Tibial artery (tissue), 4 donors: ENCODE measurements at regions not wholly inside any gene's neighbourhood (a gene's known extent, or its start where the extent isn't known, plus 50 kb on each side); places are given as distances from the start of the nearest gene placed in this dataset.

Source experiments
- DNase-seq, 2 donors: peaks; one replicate each; pipeline ENCODE4 v3.0.0-alpha.2; 2019
- H3K27ac ChIP-seq, 2 donors: fragments of 200-600 bp; sonication (generic) in 1 of 2; 1 replicate in 1 of 2; 2 replicates in 1 of 2; pipeline ENCODE4 v1.5.1; 2018 to 2019; ENCODE audit warnings: mild to moderate bottlenecking in 1 of 2
- H3K27me3 ChIP-seq, 2 donors: fragments of 200-600 bp; sonication (generic) in 1 of 2; one replicate each; pipeline versions ENCODE4 v1.5.1 to v1.6.0; 2016 to 2019
- H3K36me3 ChIP-seq, 3 donors: fragments of 200-600 bp; sonication (generic) in 2 of 3; one replicate each; pipeline ENCODE4 v1.5.1; 2016 to 2019; ENCODE audit warnings: mild to moderate bottlenecking in 2 of 3
- H3K4me1 ChIP-seq, 4 donors: fragments of 200-600 bp; sonication (generic) in 2 of 4; 1 replicate in 3 of 4; 2 replicates in 1 of 4; pipeline ENCODE4 v1.5.1; 2016 to 2019
- H3K4me3 ChIP-seq, 2 donors: fragments of 200-600 bp; sonication (generic) in 1 of 2; 1 replicate in 1 of 2; 2 replicates in 1 of 2; pipeline ENCODE4 v1.5.1; 2018 to 2019; ENCODE audit warnings: mild to moderate bottlenecking in 2 of 2
- H3K9me3 ChIP-seq, 3 donors: fragments of 200-600 bp; sonication (generic) in 1 of 3; one replicate each; pipeline ENCODE4 v1.5.1; 2016 to 2019
- intact Hi-C: fragments of 100-400 bp; cut with DNase I; formaldehyde crosslinking; loops from one replicate; pipeline ENCODE4 v1.15.0; 2023; ENCODE audit warnings: low total_unique reads
- TF ChIP-seq, protein P1 (sequence below), 2 experiments: fragments of 200-600 bp in 1 of 2; fragments of 450-650 bp in 1 of 2; IDR thresholded peaks; one replicate each; pipeline ENCODE4 v1.5.1; 2017 to 2019; ENCODE audit warnings: antibody characterized with exemption in 2 of 2, mild to moderate bottlenecking in 1 of 2, moderate library complexity in 1 of 2

DNA sequence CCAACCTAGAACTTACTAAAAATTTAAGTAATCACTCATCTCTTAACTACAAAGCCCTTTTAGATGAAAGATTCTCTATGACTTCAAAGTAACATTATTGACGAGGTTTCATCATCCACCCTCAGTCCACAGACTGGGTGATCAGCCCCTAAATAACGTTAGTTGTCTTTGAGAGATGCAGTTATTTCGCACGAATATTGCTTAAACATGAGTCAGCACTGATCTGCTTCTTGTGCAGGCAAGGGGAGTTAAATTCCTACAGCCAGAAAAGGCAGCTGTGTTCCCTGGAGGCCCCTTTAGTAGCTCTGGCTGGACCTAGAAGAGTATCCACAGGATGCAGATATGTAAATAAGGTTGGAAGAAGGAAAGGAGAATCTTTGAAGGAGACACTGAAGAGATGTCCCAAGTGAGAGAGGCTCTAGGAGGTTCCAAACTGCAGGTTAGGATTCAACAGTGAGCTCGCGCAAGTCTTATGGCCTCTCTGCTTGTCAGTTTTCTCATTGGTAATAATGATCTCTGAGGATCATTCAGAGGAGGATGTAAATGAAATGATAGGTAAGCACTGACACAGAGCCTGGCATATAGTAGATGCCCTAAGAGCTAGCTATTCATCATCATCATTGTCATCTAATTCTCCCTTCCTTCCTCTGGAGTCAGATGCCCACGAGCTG, 122.2 kb upstream of the MAN2A1 start:
- DNase-seq: no peak
- Histone ChIP-seq H3K36me3 (no peaks in the 10 kb centered on the region), H3K4me3 (no peak overlapping the region), H3K9me3 (no peaks in the 10 kb centered on the region), H3K27me3 (no peaks in the 10 kb centered on the region), H3K27ac (no peak overlapping the region), H3K4me1 (no peaks in the 10 kb centered on the region)
- TF ChIP-seq, protein P1, sequence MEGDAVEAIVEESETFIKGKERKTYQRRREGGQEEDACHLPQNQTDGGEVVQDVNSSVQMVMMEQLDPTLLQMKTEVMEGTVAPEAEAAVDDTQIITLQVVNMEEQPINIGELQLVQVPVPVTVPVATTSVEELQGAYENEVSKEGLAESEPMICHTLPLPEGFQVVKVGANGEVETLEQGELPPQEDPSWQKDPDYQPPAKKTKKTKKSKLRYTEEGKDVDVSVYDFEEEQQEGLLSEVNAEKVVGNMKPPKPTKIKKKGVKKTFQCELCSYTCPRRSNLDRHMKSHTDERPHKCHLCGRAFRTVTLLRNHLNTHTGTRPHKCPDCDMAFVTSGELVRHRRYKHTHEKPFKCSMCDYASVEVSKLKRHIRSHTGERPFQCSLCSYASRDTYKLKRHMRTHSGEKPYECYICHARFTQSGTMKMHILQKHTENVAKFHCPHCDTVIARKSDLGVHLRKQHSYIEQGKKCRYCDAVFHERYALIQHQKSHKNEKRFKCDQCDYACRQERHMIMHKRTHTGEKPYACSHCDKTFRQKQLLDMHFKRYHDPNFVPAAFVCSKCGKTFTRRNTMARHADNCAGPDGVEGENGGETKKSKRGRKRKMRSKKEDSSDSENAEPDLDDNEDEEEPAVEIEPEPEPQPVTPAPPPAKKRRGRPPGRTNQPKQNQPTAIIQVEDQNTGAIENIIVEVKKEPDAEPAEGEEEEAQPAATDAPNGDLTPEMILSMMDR (IDR thresholded peaks at IDR 0.05): no peak
- intact Hi-C loops: no loop called here

DNA sequence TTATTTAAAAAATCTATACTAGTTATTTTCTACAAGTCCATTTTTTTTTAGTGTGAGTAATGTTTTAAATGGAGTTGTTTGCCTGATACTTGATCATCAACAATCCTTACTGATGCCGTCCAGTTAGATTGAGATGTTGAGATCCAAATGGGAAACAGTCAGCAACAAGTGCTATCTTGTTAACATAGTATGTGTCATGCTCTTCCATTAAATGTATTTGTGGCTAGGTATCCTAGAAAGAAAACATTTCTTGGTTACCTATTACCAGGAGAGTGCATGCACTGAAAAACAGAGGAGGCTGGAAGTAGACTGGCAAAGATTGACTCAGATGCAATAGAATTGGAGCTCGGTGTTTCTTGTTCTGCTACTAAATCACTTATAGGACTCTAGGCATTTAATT, 123.4 kb upstream of the MAN2A1 start:
- Histone ChIP-seq H3K9me3 (no peaks in the 10 kb centered on the region), H3K36me3 (no peaks in the 10 kb centered on the region), H3K4me3 (no peak overlapping the region), H3K4me1 (peaks cover 0 to 6% (median 0%) of the 10 kb centered on the region in 4 donors), H3K27ac (no peak overlapping the region), H3K27me3 (no peaks in the 10 kb centered on the region)
- DNase-seq: no peak
- intact Hi-C loops: no loop called here
- TF ChIP-seq, protein P1 (IDR thresholded peaks at IDR 0.05): no peak

- intact Hi-C loops: no loop called here
- H3K36me3 ChIP-seq: no peaks in the 10 kb centered on the region
These were observed 126.0 kb upstream of the MAN2A1 start for GRCh38 chr5:109563739-109564138.

GRCh38 chr5:109563189-109563588, 126.5 kb upstream of the MAN2A1 start:
- Histone ChIP-seq H3K36me3 (no peaks in the 10 kb centered on the region), H3K4me1 (peaks cover 0 to 17% (median 3%) of the 10 kb centered on the region in 4 donors), H3K27ac (no peak overlapping the region), H3K4me3 (no peak overlapping the region), H3K27me3 (no peaks in the 10 kb centered on the region), H3K9me3 (no peaks in the 10 kb centered on the region)
- no peak for DNase-seq
- TF ChIP-seq, protein P1 (IDR thresholded peaks at IDR 0.05): no peak
- intact Hi-C loops: no loop called here

More at GRCh38 chr5:109563739-109564138, 126.0 kb upstream of the MAN2A1 start:
- Histone ChIP-seq H3K27me3 (no peaks in the 10 kb centered on the region), H3K9me3 (no peaks in the 10 kb centered on the region), H3K4me3 (no peak overlapping the region), H3K4me1 (peaks cover 0 to 11% (median under 1%) of the 10 kb centered on the region in 4 donors), H3K27ac (no peak overlapping the region)
- DNase-seq: no peak
- TF ChIP-seq, protein P1 (IDR thresholded peaks at IDR 0.05): no peak

DNA sequence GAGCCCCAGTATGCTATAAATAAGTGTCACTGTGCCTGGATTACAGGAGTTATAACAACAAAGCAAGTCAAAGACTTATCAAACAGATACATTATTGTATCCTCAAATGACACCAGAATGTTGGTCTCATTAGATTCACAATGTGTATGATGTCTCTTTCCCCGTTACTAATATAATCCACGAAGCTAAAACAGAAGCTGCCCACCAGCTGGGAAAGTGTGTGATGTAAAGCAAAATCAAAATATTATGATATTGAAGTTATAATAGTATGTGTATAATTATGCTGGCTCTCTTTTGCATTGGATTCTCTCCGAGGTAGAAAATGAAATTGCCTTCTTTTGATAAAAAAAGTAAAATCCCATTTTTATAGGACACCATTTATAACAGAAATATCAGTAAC, 127.3 kb upstream of the MAN2A1 start:
- no peak for DNase-seq
- H3K4me1 ChIP-seq: peaks cover 0 to 23% (median 3%) of the 10 kb centered on the region in 4 donors
- H3K36me3 ChIP-seq: no peaks in the 10 kb centered on the region
- no peaks in the 10 kb centered on the region for H3K9me3 ChIP-seq
- TF ChIP-seq, protein P1 (IDR thresholded peaks at IDR 0.05): no peak
- H3K27me3 ChIP-seq: no peaks in the 10 kb centered on the region
- intact Hi-C loops: no loop called here
- no peak overlapping the region for H3K27ac ChIP-seq
- H3K4me3 ChIP-seq: no peak overlapping the region
